Activated CD4-positive, alpha-beta T cell treated with anti-CD3 and anti-CD28 coated beads for 24 hours (primary cell): ENCODE measurements at regions not wholly inside any gene's neighbourhood (a gene's known extent, or its start where the extent isn't known, plus 50 kb on each side); places are given as distances from the start of the nearest gene placed in this dataset.
"Not testable (repeated sequence)": the region's sequence is repeated elsewhere in the genome, so short reads cannot be mapped to it uniquely, and the experiment has no call there.

ENCODE experiments used
- DNase-seq, 2 donors: peaks; one replicate each; pipeline ENCODE4 v3.0.0-alpha.2; 2020; ENCODE audit warnings: low read depth in 2 of 2

DNA sequence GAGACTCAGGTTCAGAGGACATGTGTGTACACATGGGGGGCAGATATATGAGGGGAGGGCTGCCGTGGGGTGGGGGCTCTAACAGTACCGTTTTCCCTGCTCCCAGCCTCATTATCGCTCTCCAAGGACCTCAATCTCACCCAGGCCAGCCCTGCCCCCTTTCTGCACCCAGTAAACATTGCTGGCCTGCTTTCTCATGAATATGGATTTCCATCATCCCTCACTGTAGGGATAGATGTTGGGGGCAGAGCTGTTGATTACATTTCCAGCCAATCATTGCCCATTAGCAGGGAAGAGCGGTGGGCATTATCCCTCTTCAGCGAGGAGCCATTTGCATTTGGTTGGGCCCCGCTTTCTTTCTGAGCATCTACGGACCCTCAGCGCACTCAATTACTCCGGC is 273.8 kb downstream of the RPS6KC1 start:
- DNase-seq = no peak

DNA sequence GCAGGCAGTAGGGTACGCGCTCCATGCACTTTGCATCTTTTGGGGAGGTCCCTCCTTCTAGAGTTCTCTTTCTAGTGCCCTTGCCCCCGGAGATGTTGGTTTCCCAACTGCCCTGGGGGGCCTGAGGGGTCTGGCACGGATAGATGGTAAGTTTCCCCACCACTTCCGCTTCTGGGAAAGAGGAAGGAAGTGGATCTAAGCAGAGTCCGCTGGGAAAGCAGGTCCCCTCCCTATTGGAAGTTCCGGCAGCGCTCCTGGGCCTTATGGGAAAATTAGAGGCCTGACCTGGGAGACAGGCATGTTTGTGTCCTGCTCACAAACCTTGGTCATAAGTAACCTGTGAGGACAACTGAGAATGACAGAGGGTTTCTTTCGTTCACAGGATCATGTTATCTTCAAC is 274.4 kb downstream of the RPS6KC1 start:
- no peak for DNase-seq

DNA sequence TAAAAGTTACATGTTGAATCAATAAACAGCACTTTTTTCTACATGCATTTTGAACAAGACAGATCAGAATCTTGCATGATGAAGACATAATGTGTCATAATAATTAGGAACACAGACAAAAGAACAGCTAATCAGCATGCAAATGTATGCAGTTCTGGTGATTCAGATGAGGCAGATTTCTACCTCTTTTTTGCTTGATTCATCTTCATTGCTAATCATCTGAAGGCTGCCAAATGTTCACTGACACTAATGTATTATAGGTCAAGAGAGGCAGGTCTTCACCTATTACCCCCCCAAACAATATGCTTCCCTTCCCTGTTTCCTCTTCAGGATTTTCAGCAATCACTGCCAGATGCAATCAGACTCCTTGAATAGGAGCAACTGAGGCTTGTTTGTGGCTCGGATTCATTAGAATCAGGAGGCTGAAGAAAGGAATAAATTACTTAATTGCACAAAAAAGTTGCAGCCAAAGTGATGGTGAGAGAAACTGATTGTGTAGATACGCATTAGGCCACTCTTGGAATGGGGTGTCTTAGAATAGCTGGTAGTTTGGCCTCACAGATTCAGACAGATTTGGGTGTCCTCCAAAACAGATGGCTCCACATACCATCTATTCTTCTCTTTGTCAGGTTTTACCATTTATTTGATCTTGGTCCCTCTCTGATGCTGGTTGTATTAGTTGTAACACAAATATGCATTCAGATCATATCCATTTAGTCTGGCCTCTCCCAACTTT is 275.4 kb downstream of the RPS6KC1 start:
- no peak for DNase-seq

DNA sequence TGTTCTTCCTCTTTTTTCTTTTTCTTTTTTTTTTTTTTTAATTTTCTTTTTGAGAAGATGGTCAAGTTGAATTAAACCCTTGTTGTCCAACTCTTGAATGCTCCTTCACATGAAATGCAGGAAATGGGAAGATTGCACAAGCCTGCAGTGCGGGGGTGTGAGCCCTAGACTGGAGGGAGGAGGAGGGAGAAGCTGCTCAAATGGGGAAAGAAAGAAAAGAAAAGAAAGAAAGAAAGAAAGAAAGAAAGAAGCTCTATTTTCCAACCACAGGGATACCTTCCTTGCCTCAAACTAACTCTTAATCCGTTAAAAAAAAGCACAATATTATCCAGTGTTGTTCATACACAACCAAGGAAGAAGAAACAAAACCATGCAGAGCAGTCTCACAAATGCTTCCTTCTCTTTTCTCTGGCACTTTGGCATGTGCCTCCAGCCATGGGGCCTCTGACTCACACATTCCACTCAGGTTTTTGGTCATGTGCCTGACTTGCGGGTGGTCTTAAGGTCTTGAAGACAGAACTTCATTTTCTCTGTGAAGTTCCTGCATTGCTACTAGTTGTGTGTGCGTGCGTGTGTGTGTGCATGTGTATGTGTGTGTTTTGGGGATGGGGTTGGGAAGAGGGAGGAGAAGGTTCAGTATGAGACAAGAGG is 276.1 kb downstream of the RPS6KC1 start:
- DNase-seq = no peak

DNA sequence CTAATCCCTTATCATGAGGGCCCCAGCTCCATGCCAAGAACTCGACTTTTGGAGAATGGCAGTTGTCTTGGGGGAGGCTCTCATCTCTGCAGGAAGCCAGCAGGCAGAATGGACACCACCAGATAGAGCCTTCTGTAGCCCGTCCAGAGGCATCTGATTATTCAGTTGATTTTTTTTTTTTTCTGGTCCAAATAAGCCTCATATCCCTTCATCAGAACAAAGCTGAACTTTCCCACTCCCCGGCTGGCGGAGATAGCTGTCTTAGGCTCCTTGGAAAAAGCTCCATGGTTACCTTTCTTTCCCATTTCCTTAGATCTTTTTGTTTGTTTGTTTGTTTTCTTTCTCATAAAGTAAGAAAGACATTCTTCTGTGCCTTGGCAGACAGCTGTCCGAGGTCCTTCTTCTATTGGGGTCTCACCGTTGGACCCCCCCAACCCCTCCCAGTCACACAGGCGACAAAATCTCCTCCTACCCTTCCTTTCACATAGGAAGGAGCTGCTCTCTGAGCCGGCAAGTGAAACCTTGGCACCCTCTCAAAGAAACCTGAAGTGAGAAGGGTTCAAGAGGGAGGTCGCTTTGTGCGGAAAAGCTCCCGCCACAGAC is 278.5 kb downstream of the RPS6KC1 start:
- DNase-seq = no peak

DNA sequence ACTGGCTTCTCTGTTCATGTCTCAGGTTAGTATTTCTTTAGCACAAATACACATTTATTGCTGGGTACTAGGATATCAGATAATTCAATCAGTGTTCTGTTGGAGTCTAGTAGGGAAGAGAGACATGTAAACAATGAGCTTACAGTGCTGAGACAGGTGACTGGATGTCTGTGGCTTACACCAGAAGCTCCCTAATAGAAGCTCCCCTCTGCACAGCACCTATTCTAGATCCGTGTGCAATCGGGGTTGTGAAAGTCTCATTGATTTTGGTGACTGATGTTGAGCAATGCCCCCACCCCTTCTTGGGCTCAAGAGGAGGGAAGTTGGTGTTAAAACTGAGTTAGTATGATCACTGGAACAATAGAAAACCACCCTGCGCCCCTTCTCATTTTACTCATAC is 279.2 kb downstream of the RPS6KC1 start:
- no peak for DNase-seq

DNA sequence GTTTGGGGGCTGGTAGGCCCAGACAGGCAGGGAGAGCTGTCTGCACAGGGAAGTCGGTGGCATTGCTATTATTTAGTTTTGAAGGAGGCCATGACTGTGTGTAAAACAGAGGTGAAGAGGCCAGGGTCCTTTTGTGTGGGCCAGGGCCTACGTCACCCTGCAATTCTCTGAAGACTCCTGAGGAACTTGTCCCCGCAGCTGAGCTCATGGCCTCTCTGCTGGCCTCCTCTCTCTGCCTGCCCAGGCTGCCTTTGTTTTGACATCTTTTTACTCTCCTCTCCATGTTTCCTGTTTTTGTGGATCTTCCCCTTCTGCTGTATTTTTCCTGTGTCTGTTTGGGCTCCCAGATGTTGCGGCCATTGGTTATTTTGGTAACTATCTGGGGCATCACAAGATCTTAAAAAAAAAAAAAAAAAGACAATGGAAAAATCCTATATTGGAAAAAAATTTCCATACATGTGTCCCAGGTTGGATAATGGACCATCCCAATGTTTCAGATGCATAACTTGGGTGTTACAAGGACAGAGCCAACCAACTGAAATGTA is 280.7 kb downstream of the RPS6KC1 start:
- no peak for DNase-seq

DNA sequence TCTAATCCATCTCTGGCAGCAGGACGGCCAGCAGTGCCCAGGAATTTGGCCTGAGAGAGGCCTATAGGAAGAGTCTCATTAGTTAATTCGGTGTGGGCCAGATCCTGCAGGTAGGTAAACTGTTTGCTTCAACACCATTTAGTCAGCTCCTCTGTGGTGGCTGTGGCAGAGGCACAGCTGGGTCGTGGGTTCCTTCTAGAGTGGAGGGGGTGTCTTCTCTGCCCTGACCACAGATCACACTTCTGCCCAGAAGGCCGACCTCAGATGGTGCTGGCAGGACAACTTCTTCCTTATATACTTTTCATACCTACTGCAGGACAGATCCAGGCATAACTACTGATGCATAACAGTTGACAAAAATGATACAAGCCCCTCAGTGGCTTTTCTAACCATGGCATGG is 281.4 kb downstream of the RPS6KC1 start:
- no peak for DNase-seq

DNA sequence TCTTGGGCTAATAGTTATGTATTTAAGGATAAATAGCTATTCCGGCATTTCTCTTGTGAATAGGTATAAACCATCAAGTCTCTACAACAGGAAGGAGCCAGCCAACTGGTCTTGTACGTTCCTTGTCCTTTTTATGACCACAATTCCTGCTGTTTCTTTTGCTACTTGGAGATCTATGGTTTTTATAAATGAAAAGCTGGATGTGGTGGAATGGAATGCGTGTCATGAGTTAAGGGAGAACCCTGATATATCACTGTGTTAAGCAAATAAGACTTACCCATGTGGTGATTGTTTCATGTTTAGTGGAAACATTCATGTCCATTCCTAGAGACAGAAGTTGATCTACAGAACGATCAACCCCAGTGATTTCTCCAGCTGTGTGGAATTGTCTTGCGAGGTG is 282.1 kb downstream of the RPS6KC1 start:
- DNase-seq = no peak

DNA sequence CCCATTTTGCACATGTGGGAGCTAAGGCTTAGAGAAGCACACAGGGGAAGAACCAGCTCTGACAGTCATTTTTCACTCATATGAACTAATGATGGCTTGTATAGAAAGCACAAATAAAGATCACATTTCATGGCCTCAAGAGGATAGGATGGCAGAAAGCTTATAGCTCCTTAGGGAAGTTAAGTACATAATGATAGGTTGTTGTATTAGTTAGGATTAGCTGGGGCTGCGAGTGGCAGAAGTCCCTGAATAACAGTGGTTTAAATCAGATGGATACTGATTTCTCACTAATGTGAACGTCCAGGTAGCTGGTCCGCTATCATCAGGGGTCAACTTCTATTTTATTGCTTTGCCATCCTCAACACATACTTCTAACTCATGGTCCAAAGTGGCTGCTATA is 284.0 kb downstream of the RPS6KC1 start:
- DNase-seq = no peak

DNA sequence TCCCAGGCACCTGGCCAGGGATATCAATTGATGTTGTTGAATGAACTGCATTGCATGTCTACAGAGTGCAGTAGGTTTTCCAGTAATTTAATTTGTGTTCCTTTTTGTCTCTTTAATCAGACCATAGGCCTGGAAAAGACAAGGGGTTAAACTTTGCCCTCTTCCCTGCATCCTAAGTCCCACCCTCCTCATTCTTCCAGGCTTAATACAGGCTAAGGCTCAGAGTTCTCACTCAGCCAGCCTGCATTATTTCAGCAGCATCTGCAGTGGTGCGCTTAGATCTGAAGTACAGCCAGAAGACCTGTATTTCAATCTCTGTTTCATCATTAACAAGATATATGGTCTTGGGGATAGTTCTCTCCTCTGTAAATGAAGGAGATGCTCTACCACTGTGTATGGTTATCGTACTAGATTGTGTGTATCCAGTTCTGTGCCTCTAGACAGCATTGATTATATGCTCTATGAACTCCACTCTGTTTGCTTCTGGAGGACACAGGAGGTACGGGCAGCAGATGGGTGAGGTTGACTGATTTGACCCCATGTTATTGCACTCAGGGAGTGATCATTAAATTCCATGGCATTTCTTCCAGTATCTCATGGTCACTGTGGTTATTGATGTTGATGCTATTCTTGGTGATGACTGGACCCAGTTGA is 286.1 kb downstream of the RPS6KC1 start:
- DNase-seq = no peak

DNA sequence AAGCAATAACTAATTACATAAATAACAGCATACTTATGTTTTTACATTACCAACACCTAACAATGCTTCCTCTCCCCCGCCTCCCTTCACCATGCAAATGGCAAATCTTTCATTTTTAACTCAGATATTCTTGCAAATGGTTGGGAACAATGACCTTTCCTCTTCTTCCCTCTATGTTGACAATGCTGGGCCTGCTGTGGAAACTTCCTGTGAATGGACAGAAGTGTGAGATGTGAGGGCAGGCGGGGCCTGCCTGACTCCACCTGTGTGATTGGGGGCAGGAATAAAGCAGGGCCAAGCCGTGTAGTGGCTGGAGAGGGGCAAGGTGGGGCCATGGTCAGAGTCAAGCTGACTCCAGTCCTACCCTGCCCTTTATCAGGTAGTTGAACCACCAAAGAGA is 289.6 kb downstream of the RPS6KC1 start:
- DNase-seq = no peak

DNA sequence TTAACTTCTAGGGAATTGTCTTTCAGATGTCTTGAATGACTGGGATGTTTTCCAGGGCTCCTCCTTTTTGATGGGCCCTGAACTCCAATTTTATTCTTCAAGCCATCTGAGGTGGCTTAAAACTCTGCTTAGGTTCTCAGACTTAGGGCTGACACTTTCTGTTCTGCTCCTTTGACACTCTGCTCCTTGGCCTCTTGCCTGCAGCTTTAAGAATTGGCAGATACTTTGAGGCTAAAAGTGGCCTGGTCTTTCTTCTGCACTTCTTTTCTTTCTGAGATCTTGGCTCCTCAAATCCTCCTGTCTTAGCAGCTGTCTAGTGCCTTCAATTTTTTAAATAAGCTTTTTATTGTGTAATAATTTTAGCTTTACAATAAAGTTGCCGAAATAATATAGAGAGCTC is 294.6 kb downstream of the RPS6KC1 start:
- DNase-seq = no peak

DNA sequence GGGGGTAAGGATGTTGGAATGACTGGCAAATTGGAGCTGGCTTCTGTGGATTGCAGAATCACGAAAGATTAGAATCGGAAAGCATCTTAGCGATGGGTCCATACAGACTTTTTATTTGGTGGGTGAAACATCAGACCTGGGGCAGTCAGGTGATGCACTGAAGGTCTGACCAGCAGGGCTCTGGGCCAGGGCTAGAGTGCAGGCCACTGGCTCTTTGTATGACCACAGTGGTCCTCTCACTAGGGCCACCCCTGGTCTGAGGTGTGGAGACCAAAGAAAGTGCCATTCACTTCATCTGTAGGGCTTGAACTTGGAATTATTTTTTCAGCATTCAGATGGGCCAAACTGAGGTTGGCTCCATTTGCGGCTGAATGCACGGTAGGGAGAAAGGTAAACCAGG is 306.4 kb downstream of the RPS6KC1 start:
- DNase-seq = no peak

DNA sequence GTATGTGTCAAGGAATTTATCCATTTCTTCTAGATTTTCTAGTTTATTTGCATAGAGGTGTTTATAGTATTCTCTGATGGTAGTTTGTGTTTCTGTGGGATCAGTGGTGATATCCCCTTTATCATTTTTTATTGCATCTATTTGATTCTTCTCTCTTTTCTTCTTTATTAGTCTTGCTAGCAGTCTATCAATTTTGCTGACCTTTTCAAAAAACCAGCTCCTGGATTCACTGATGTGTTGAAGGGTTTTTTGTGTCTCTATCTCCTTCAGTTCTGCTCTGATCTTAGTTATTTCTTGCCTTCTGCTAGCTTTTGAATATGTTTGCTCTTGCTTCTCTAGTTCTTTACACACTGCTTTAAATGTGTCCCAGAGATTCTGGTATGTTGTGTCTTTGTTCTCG is 307.3 kb downstream of the RPS6KC1 start:
- not testable (repeated sequence) for DNase-seq

DNA sequence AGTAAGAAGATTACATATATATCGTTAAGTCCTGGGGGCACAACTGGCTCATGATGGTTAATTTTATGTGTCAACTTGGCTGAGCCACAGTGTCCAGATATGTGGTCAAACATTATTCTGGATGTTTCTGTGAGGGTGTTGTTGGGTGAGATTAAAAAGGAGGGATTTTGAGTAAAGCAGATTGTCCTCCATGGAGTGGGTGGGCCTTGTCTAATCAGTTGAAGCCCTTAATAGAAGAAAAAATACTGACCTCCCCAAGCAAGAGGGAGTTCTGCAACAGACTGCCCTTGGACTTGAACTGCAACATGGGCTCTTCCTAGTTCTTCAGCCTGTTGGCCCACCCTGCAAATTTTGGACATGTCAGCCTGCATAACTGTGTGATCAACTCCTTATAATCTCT is 311.6 kb downstream of the RPS6KC1 start:
- DNase-seq = no peak

DNA sequence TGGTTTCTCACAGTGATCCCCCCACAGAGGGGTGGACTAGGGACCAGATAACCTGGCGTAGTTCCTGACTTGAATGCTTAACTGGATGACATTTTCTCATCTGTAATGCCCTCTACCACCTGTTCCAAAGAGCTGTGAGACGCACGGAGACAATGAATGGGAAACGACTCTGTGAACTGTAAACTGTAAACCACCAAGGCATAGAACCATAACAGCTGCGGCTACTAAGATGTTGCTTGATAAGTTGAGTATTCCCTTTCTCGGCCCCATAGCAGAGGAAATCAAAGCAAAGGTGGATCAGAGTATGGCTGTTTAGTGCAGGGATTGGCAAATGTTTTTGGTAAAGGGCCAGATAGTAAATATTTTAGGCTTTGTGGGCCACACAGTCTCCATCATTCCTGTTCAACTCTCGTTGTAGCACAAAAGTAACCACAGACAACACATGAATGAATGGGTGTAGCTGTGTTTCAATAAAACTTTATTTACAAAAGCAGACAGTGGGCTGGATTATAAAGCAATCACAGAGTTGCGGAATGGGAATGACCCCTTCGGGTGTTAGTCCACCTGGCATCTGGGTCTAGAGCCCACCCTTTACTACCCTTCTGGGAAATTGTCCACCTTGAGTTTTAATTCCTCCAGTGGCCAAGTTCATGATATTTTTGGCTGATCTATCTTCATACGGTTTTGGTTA is 315.2 kb downstream of the RPS6KC1 start:
- DNase-seq = no peak

DNA sequence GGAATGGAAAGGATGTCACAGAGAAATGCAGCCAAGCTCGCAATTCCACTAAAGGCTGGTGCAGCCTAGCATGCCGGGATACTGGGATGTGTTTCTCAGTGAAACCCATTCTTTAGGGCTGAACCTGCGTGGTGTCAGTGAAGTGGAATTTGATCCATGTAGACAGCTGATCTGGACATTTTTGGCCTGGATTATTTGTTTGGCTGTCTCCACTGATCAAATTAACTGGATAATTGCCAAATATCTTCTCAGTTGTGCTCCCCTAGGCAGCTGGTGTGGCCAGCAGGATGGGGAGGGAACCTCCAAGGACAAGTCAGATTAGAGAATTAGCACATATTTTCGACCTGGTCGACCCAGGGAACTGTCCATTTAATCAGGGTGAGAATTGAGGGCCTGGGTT is 318.4 kb downstream of the RPS6KC1 start:
- DNase-seq = no peak

DNA sequence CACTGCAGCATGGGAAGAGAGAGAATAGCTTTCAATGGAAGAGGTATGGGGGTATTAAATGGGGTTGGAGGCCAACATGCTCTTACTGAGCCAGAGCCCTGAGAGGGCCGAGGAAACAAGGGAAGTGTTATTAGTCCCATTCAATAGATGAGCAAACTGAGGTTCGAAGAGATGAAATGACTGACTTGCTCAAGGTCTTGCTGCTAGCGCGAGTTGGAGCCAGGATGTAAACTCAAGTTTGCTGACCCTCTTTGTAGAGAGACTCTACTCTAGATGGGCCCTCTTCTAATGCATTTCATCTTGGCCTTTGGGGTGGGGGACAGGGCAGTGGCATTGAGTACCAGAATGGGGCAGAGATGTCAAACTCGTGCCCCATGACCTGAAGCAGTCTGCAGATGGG is 319.5 kb downstream of the RPS6KC1 start:
- no peak for DNase-seq

DNA sequence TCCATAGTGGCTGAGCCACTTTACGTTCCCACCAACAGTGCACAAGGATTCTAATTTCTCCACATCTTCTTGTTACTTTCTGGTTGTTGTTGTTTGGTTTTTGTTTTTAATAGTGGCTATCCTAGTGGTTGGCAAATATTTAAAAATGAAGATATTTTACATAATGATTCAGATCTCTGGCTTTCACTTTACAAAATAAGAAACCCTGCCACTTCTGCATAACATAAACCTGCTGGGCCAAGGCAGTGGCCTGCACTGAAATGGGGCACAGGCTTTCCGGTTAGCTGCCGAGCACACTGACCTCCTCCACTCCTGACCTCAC is 320.4 kb downstream of the RPS6KC1 start:
- no peak for DNase-seq

DNA sequence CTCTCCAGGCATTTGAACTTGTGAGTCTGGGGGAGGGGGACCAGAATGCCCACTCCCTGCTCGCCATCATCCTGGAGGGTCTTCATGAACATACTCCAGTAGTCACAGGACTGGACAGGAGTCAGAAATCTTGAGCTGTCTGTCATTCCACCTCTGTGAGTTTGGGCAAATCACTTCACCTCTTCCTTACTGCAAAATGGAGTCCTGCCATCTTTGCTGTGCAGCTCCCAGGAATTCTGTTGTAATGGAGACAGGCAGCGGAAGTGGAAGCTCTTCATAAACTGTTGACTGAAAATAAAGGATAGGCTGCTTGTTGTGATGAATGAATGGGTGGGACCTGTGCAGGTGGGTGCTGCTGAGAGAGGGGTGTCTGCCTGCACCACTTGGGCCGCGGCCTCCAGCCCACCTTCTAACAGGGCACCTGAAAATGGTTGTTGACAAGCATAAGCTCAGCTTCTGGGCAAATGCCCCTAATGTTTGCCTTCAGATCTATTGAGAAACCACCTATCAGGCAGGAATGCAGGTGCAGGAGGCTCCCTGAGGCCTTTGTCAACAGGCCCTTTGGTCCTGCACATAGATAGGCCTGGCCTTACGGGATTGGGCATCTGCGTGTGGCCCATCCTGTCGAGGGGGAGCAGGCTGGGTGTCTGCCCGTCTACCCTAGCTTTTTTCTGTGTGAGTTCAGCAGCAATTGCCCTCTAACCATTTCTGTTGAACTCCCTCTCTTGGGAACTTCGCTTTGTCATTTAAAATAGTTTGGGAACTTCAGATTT is 321.0 kb downstream of the RPS6KC1 start:
- no peak for DNase-seq
